Neutrophil (primary cell): ENCODE measurements at regions not wholly inside any gene's neighbourhood (a gene's known extent, or its start where the extent isn't known, plus 50 kb on each side); places are given as distances from the start of the nearest gene placed in this dataset.

ENCODE experiments used
- H3K27ac ChIP-seq: fragments of 200-600 bp; sonication (generic); 2 replicates; pipeline ENCODE4 v1.5.1; 2016; ENCODE audit warnings: mild to moderate bottlenecking, moderate library complexity
- H3K27me3 ChIP-seq: fragments of 200-600 bp; sonication (generic); 2 replicates; pipeline ENCODE4 v1.6.0; 2016; ENCODE audit warnings: mild to moderate bottlenecking
- H3K36me3 ChIP-seq: fragments of 200-600 bp; sonication (generic); 2 replicates; pipeline ENCODE4 v1.5.1; 2017
- H3K4me1 ChIP-seq, 2 experiments: fragments of 200-600 bp in 1 of 2; sonication (generic) in 1 of 2; 1 replicate in 1 of 2; 2 replicates in 1 of 2; pipeline versions ENCODE4 v1.5.1 to v1.6.1; 2013 to 2016; ENCODE audit warnings: low read depth in 1 of 2, low read length in 1 of 2, mild to moderate bottlenecking in 1 of 2, moderate library complexity in 1 of 2; ENCODE audit not compliant: control insufficient read depth in 1 of 2, insufficient read depth in 1 of 2
- H3K4me3 ChIP-seq, 2 experiments: fragments of 200-600 bp in 1 of 2; sonication (generic) in 1 of 2; 1 replicate in 1 of 2; 2 replicates in 1 of 2; pipeline ENCODE4 v1.5.1; 2013 to 2016; ENCODE audit warnings: low read depth in 1 of 2, low read length in 1 of 2, mild to moderate bottlenecking in 1 of 2, moderate library complexity in 1 of 2
- H3K9me3 ChIP-seq: fragments of 200-600 bp; sonication (generic); 2 replicates; pipeline ENCODE4 v1.5.1; 2016
- CTCF ChIP-seq: fragments of 200-600 bp; sonication (generic); IDR thresholded peaks from 2 replicates; pipeline ENCODE4 v1.5.1; 2016; ENCODE audit warnings: antibody characterized with exemption

GRCh38 chr11:116467823-116468222 lies 305.0 kb downstream of the BUD13 start:
- Histone ChIP-seq H3K36me3 (no peaks in the 10 kb centered on the region), H3K27ac (no peak overlapping the region), H3K27me3 (peaks cover 6% of the 10 kb centered on the region), H3K4me3 (no peak overlapping the region), H3K9me3 (no peaks in the 10 kb centered on the region), H3K4me1 (no peaks in the 10 kb centered on the region)
- no peak for TF ChIP-seq CTCF

- Histone ChIP-seq H3K27ac (no peak overlapping the region), H3K4me1 (no peaks in the 10 kb centered on the region), H3K36me3 (no peaks in the 10 kb centered on the region), H3K27me3 (peaks cover 4% of the 10 kb centered on the region), H3K4me3 (no peak overlapping the region), H3K9me3 (no peaks in the 10 kb centered on the region)
- TF ChIP-seq CTCF, result no peak
These were observed 306.0 kb downstream of the BUD13 start for GRCh38 chr11:116466801-116467200.

DNA sequence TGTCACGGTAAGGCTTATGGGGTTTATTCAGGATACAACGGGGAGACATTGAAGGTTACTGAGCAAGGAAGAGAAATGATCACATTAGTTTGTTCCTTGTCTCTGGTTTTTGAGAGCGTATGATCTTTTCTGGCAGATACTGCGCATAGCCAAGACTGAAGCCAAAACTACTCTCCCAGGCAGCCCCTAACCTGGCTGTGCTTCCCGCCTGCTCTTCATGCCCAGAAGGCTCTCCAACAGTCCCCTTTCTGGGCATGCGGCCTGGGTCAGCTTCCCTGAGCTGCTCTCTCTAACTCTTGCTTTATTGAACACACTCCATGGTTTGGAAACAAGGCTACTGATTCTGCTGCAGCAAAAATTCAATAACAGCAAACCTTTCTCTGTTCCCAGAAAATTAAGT lies 306.6 kb downstream of the BUD13 start:
- Histone ChIP-seq H3K27ac (no peak overlapping the region), H3K4me3 (no peak overlapping the region), H3K9me3 (no peaks in the 10 kb centered on the region), H3K4me1 (no peaks in the 10 kb centered on the region), H3K36me3 (no peaks in the 10 kb centered on the region), H3K27me3 (peaks cover 4% of the 10 kb centered on the region)
- no peak for TF ChIP-seq CTCF

DNA sequence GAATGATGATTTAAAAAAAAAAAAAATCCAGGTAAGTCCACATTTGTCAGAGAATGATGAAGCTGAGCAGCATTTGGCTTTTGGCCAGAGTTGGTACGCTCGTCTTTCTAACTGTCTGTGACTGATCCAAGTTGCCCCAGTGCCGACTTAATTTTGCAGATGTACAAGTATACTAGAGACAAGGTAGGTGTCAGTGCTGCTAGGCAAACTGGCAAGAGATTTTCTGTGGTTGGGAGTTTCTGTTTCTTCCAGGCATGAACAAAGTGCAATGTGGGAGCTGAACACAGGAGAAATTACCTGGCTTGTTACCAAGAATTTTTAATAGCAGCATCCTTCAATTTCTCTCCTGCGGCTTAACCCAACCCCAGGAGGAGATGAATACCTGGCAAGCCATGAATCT lies 307.7 kb downstream of the BUD13 start:
- no peak for TF ChIP-seq CTCF
- Histone ChIP-seq H3K27me3 (peaks cover 4% of the 10 kb centered on the region), H3K36me3 (no peaks in the 10 kb centered on the region), H3K4me3 (no peak overlapping the region), H3K4me1 (no peaks in the 10 kb centered on the region), H3K9me3 (no peaks in the 10 kb centered on the region), H3K27ac (no peak overlapping the region)

- Histone ChIP-seq H3K36me3 (no peaks in the 10 kb centered on the region), H3K4me1 (no peaks in the 10 kb centered on the region), H3K4me3 (no peak overlapping the region), H3K9me3 (no peaks in the 10 kb centered on the region), H3K27ac (no peak overlapping the region), H3K27me3 (peaks cover 12% of the 10 kb centered on the region)
- TF ChIP-seq CTCF, result no peak
These were observed 311.0 kb downstream of the BUD13 start for GRCh38 chr11:116461789-116462188.
